ENCODE measurements at regions not wholly inside any gene's neighbourhood (a gene's known extent, or its start where the extent isn't known, plus 50 kb on each side); places are given as distances from the start of the nearest gene placed in this dataset.

DNA sequence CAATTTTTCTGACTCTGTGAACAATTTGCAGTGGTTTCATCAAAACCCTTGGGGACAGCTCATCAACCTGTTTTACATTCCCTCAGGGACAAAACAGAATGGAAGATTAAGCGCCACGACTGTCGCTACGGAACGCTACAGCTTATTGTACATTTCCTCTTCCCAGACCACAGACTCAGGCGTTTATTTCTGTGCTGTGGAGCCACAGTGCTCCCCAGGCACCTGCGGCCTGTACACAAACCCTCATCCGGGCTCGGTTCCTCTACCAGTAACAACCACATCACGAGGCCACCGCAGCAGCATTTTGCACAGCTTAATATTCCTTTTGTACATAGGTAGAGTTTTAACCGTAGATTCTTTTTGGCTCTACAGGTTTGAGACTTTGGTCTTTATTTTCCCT lies 397.4 kb upstream of the OR4E1 start:
- H3K9me3 ChIP-seq (ENCODE audit: insufficient read depth, low read depth) = no peaks in the 10 kb centered on the region
- no peak overlapping the region for H3K4me3 ChIP-seq
- H3K79me2 ChIP-seq (ENCODE audit: low read depth) = no peaks in the 10 kb centered on the region
- H3K27ac ChIP-seq = no peak overlapping the region
- BruUV-seq (replicated peaks) = no TSS peak
- no peak for TF ChIP-seq CTCF (conservative IDR thresholded peaks at IDR 0.05)
- no peak for TF ChIP-seq EZH2 (IDR thresholded peaks at IDR 0.05; ENCODE audit: low read depth)
- H4K20me1 ChIP-seq (ENCODE audit: insufficient read depth) = no peaks in the 10 kb centered on the region
- no peaks in the 10 kb centered on the region for H3K4me1 ChIP-seq (replicated peaks; ENCODE audit: insufficient read depth)
- no peaks in the 10 kb centered on the region for H3K9me2 ChIP-seq (ENCODE audit: insufficient read depth)
- H3F3A ChIP-seq (ENCODE audit: insufficient read depth, low read depth) = no peaks in the 10 kb centered on the region
- H3K27me3 ChIP-seq (ENCODE audit: insufficient read depth, low read depth) = no peaks in the 10 kb centered on the region
- ChIA-PET CTCF (no interaction called here), POLR2A (ENCODE audit: unreplicated experiment) (no interaction called here)
- intact Hi-C loops (cut with micrococcal nuclease; ENCODE audit: unreplicated experiment) = no loop called here
- H3K4me2 ChIP-seq = no peak overlapping the region
- no peak overlapping the region for H2AFZ ChIP-seq
- DNase-seq = no peak
- no peaks in the 10 kb centered on the region for H3K36me3 ChIP-seq (ENCODE audit: low read depth)

DNA sequence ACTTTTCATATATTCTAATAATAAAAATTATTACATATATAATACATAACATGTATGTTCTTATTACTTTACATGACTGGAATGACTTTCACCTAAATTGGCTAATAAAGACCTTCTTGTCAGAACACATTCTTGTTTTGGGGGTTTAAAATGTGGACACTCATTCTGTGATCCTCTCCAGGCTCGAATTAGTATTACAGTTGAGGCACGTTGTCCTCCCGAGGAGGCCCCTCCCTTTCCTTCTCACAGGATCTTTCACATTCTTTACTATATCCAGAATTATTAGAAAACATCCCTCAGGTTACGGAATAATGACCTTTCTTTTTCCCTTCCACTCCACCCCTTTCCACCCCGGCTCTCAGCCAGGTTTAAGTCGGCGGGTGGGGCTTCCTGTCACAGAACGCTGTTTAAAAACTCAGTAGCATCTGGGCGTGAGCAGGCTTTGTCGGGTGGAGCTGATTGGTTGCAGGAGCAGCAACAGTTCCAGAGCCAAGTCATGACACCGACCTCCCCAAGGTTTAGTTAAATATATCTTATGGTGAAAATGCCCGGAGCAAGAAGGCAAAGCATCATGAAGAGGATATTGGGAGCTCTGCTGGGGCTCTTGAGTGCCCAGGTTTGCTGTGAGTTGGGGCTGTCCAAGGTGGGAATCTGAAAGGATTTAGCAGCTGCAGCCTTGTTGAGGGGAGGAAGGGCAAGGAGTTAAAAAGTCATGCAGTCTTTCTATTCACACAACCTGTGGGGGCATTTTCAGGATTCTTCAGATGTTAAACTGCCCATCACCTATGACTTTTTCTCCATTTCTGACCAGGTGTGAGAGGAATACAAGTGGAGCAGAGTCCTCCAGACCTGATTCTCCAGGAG lies 396.7 kb upstream of the OR4E1 start:
- no peak for TF ChIP-seq CTCF (conservative IDR thresholded peaks at IDR 0.05)
- no peak for TF ChIP-seq EZH2 (IDR thresholded peaks at IDR 0.05; ENCODE audit: low read depth)
- H3F3A ChIP-seq (ENCODE audit: insufficient read depth, low read depth) = no peaks in the 10 kb centered on the region
- H3K4me1 ChIP-seq (replicated peaks; ENCODE audit: insufficient read depth) = no peaks in the 10 kb centered on the region
- ChIA-PET POLR2A (ENCODE audit: unreplicated experiment) (no interaction called here), CTCF (no interaction called here)
- intact Hi-C loops (cut with micrococcal nuclease; ENCODE audit: unreplicated experiment) = no loop called here
- H3K27me3 ChIP-seq (ENCODE audit: insufficient read depth, low read depth) = no peaks in the 10 kb centered on the region
- no peaks in the 10 kb centered on the region for H3K36me3 ChIP-seq (ENCODE audit: low read depth)
- no peaks in the 10 kb centered on the region for H3K9me3 ChIP-seq (ENCODE audit: insufficient read depth, low read depth)
- no peak overlapping the region for H2AFZ ChIP-seq
- H3K27ac ChIP-seq = no peak overlapping the region
- no peak for DNase-seq
- BruUV-seq (replicated peaks) = no TSS peak
- H3K4me3 ChIP-seq = no peak overlapping the region
- no peaks in the 10 kb centered on the region for H3K79me2 ChIP-seq (ENCODE audit: low read depth)
- H4K20me1 ChIP-seq (ENCODE audit: insufficient read depth) = no peaks in the 10 kb centered on the region
- no peaks in the 10 kb centered on the region for H3K9me2 ChIP-seq (ENCODE audit: insufficient read depth)
- H3K4me2 ChIP-seq = no peak overlapping the region

- Histone ChIP-seq H3K27ac (no peak overlapping the region), H3K79me2 (ENCODE audit: low read depth) (no peaks in the 10 kb centered on the region), H3K4me3 (no peak overlapping the region), H3K4me2 (no peak overlapping the region), H3K9me3 (ENCODE audit: insufficient read depth, low read depth) (no peaks in the 10 kb centered on the region), H3F3A (ENCODE audit: insufficient read depth, low read depth) (no peaks in the 10 kb centered on the region), H3K9me2 (ENCODE audit: insufficient read depth) (no peaks in the 10 kb centered on the region), H3K4me1 (replicated peaks; ENCODE audit: insufficient read depth) (no peaks in the 10 kb centered on the region), H4K20me1 (ENCODE audit: insufficient read depth) (no peaks in the 10 kb centered on the region), H3K27me3 (ENCODE audit: insufficient read depth, low read depth) (no peaks in the 10 kb centered on the region), H3K36me3 (ENCODE audit: low read depth) (no peaks in the 10 kb centered on the region), H2AFZ (0 out of 2 replicates have a peak overlapping the region, but pooled peaks have one; percentile 33)
- no TSS peak for BruUV-seq (replicated peaks)
- CTCF ChIA-PET = no interaction called here
- intact Hi-C loops (cut with micrococcal nuclease; ENCODE audit: unreplicated experiment) = no loop called here
- no peak for DNase-seq
- TF ChIP-seq CTCF (conservative IDR thresholded peaks at IDR 0.05) (no peak), EZH2 (IDR thresholded peaks at IDR 0.05; ENCODE audit: low read depth) (no peak)
- POLR2A ChIA-PET (ENCODE audit: unreplicated experiment) = no interaction called here
Measured at GRCh38 chr14:22065347-22065746, 391.7 kb upstream of the OR4E1 start.

Data from PC-9 (cell line).